ENCODE measurements at regions not wholly inside any gene's neighbourhood (a gene's known extent, or its start where the extent isn't known, plus 50 kb on each side); places are given as distances from the start of the nearest gene placed in this dataset.

- Mint-ChIP-seq H3K27me3 (ENCODE audit: insufficient read depth) (peaks cover 5% of the 10 kb centered on the region; the same call in 1 of the 2 replicates), H3K4me3 (no peak overlapping the region), H3K27ac (no peak overlapping the region), H3K9me3 (no peaks in the 10 kb centered on the region), H3K4me1 (ENCODE audit: low read depth) (peaks cover 26% of the 10 kb centered on the region), H3K36me3 (ENCODE audit: low read depth) (no peaks in the 10 kb centered on the region)
- DNase-seq, result no peak
- TF ChIP-seq, protein P1, sequence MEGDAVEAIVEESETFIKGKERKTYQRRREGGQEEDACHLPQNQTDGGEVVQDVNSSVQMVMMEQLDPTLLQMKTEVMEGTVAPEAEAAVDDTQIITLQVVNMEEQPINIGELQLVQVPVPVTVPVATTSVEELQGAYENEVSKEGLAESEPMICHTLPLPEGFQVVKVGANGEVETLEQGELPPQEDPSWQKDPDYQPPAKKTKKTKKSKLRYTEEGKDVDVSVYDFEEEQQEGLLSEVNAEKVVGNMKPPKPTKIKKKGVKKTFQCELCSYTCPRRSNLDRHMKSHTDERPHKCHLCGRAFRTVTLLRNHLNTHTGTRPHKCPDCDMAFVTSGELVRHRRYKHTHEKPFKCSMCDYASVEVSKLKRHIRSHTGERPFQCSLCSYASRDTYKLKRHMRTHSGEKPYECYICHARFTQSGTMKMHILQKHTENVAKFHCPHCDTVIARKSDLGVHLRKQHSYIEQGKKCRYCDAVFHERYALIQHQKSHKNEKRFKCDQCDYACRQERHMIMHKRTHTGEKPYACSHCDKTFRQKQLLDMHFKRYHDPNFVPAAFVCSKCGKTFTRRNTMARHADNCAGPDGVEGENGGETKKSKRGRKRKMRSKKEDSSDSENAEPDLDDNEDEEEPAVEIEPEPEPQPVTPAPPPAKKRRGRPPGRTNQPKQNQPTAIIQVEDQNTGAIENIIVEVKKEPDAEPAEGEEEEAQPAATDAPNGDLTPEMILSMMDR (IDR thresholded peaks at IDR 0.05), result no peak
These were observed 224.7 kb downstream of the MTX2 start for GRCh38 chr2:176493909-176494308.

DNA sequence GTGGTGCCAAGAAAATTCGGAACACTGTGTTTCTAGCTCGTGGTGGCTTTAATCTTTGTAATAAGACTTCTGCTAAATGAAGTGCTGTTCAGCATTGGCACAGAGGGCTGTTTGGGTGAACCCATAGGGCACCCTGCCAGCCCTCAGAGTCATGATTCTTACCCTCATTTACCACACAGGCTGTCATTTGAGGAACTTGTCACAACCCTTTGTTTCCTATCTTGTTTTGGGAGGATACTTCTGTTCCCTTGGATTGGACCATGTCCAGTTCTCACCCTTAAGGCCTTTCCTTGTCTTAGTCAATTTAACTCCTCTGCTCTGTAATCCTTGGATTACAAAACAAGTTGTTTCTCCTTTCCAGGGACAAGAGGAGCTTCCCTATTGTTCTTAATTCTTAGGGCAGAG is 225.7 kb downstream of the MTX2 start:
- Mint-ChIP-seq H3K27ac (no peak overlapping the region), H3K9me3 (no peaks in the 10 kb centered on the region)
- no peak for DNase-seq

GRCh38 chr2:176495826-176496225 is 226.6 kb downstream of the MTX2 start:
- H3K36me3 Mint-ChIP-seq (ENCODE audit: low read depth), result no peaks in the 10 kb centered on the region
- no peak for DNase-seq
- peaks cover 12% of the 10 kb centered on the region for H3K4me1 Mint-ChIP-seq (ENCODE audit: low read depth)
- H3K27me3 Mint-ChIP-seq (ENCODE audit: insufficient read depth), result peaks cover 12% of the 10 kb centered on the region; the same call in 1 of the 2 replicates
- TF ChIP-seq, protein P1 (IDR thresholded peaks at IDR 0.05), result no peak
- H3K4me3 Mint-ChIP-seq, result no peak overlapping the region
- no peak overlapping the region for H3K27ac Mint-ChIP-seq
- H3K9me3 Mint-ChIP-seq, result no peaks in the 10 kb centered on the region

More for the DNA sequence above, 225.7 kb downstream of the MTX2 start:
- H3K27me3 Mint-ChIP-seq (ENCODE audit: insufficient read depth), result peaks cover 9% of the 10 kb centered on the region; the same call in 1 of the 2 replicates
- no peak overlapping the region for H3K4me3 Mint-ChIP-seq
- TF ChIP-seq, protein P1 (IDR thresholded peaks at IDR 0.05), result no peak
- no peaks in the 10 kb centered on the region for H3K36me3 Mint-ChIP-seq (ENCODE audit: low read depth)
- peaks cover 19% of the 10 kb centered on the region for H3K4me1 Mint-ChIP-seq (ENCODE audit: low read depth)

DNA sequence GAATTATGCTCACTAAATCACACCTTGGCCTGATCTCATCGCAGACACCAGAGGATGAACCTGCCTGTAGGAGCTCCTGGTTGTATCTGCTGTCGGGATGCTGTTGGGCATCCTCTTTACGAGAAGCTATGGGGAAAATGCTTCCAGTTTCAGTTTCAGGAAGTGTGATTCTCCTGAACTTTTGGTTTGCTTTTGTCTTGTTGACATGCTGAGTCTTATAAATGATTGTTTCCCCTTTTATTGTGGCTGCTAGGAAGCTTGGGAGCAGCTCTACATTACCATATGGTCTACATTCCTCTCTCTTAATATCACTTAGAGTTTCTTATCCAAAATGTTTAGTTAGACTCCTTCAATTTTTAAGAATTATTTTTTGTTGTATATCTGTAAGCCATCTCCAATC is 227.5 kb downstream of the MTX2 start:
- peak overlapping the region; percentile 68 for H3K4me3 Mint-ChIP-seq
- no peaks in the 10 kb centered on the region for H3K36me3 Mint-ChIP-seq (ENCODE audit: low read depth)
- H3K27me3 Mint-ChIP-seq (ENCODE audit: insufficient read depth), result peaks cover 13% of the 10 kb centered on the region; the same call in 1 of the 2 replicates
- H3K27ac Mint-ChIP-seq, result no peak overlapping the region
- no peak for DNase-seq
- H3K9me3 Mint-ChIP-seq, result no peaks in the 10 kb centered on the region
- TF ChIP-seq, protein P1 (IDR thresholded peaks at IDR 0.05), result no peak
- peaks cover 3% of the 10 kb centered on the region for H3K4me1 Mint-ChIP-seq (ENCODE audit: low read depth)

DNA sequence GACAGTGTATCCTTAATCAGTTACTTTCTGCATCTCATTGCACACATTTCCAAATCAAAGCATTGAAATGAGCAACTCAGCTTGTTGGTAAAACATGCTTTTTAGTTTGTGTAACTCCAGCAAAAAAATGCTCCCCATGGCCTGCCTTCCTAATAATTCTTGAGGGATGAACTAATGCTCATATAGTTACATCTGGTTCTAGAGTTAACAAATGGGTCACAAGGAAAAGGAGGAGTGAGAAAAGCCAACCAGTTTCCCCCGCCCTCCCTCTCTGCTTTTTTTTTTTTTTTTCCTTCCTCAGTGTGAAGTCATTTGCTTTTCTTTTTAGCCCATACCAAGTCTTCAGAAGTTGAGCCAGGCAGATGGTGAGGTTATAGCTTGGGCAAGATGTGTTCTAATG is 231.7 kb downstream of the MTX2 start:
- no peak for DNase-seq
- Mint-ChIP-seq H3K36me3 (ENCODE audit: low read depth) (no peaks in the 10 kb centered on the region), H3K4me3 (no peak overlapping the region), H3K4me1 (ENCODE audit: low read depth) (no peaks in the 10 kb centered on the region), H3K27ac (no peak overlapping the region), H3K27me3 (ENCODE audit: insufficient read depth) (peaks cover 21% of the 10 kb centered on the region; the same call in 1 of the 2 replicates), H3K9me3 (no peaks in the 10 kb centered on the region)
- TF ChIP-seq, protein P1 (IDR thresholded peaks at IDR 0.05), result no peak

DNA sequence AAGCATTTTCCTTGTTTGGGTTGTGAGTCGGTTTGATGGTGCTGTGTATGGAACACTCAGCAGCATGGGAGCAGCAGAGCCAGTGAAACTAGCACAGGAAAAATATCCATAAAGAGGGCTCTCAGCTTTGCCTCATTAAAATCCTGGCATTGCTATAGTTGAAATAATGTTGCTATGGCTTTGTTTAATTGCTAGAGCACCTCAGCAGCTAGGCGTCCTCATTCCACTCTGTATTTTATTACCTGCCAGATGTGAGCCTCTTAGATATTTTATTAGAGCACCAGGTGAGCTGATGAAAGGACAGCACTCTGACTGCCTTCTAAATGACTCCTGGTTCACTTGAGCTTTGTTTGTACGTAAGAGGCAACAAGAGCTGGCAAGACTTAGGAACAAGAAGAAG is 232.4 kb downstream of the MTX2 start:
- H3K27me3 Mint-ChIP-seq (ENCODE audit: insufficient read depth), result peaks cover 22% of the 10 kb centered on the region; the same call in 1 of the 2 replicates
- TF ChIP-seq, protein P1 (IDR thresholded peaks at IDR 0.05), result no peak
- H3K9me3 Mint-ChIP-seq, result no peaks in the 10 kb centered on the region
- no peak overlapping the region for H3K27ac Mint-ChIP-seq
- no peaks in the 10 kb centered on the region for H3K4me1 Mint-ChIP-seq (ENCODE audit: low read depth)
- no peaks in the 10 kb centered on the region for H3K36me3 Mint-ChIP-seq (ENCODE audit: low read depth)
- no peak for DNase-seq
- H3K4me3 Mint-ChIP-seq, result no peak overlapping the region
